Hepatocyte (in vitro differentiated cells): ENCODE measurements at regions not wholly inside any gene's neighbourhood (a gene's known extent, or its start where the extent isn't known, plus 50 kb on each side); places are given as distances from the start of the nearest gene placed in this dataset.

Experiments used
- DNase-seq: peaks from one replicate; pipeline ENCODE4 v3.0.0-alpha.2; 2016; ENCODE audit warnings: low spot score
- H2AFZ ChIP-seq: fragments of 200-600 bp; sonication (generic); 2 replicates; pipeline ENCODE4 v1.6.0; 2016; ENCODE audit warnings: antibody characterized with exemption, mild to moderate bottlenecking
- H3K27ac ChIP-seq: fragments of 200-600 bp; sonication (generic); 2 replicates; pipeline ENCODE4 v1.5.1; 2016; ENCODE audit warnings: mild to moderate bottlenecking
- H3K27me3 ChIP-seq: fragments of 200-600 bp; sonication (generic); 2 replicates; pipeline ENCODE4 v1.6.1; 2016
- H3K36me3 ChIP-seq: fragments of 200-600 bp; sonication (generic); replicated peaks from 2 replicates; pipeline ENCODE4 v1.5.1; 2016; ENCODE audit warnings: low read depth; ENCODE audit not compliant: insufficient read depth
- H3K4me1 ChIP-seq: fragments of 200-600 bp; sonication (generic); 2 replicates; pipeline ENCODE4 v1.5.1; 2016; ENCODE audit warnings: mild to moderate bottlenecking, moderate library complexity; ENCODE audit not compliant: insufficient read depth
- H3K4me2 ChIP-seq: fragments of 200-600 bp; sonication (generic); 2 replicates; pipeline ENCODE4 v1.6.0; 2016
- H3K4me3 ChIP-seq: fragments of 200-600 bp; sonication (generic); 2 replicates; pipeline ENCODE4 v1.5.1; 2016; ENCODE audit warnings: mild to moderate bottlenecking
- H3K79me2 ChIP-seq: fragments of 200-600 bp; sonication (generic); 2 replicates; pipeline ENCODE4 v1.6.0; 2017; ENCODE audit warnings: mild to moderate bottlenecking
- H3K9me2 ChIP-seq: fragments of 200-600 bp; sonication (generic); replicated peaks from 2 replicates; pipeline ENCODE4 v1.6.0; 2017; ENCODE audit warnings: mild to moderate bottlenecking; ENCODE audit not compliant: insufficient read depth
- H3K9me3 ChIP-seq: fragments of 200-600 bp; sonication (generic); 2 replicates; pipeline ENCODE4 v1.5.1; 2016; ENCODE audit warnings: low read depth, mild to moderate bottlenecking
- H4K20me1 ChIP-seq: fragments of 200-600 bp; sonication (generic); 2 replicates; pipeline ENCODE4 v1.6.0; 2016; ENCODE audit warnings: mild to moderate bottlenecking; ENCODE audit not compliant: insufficient read depth, poor library complexity, severe bottlenecking
- CTCF ChIP-seq: fragments of 200-600 bp; sonication (generic); IDR thresholded peaks from 2 replicates; pipeline ENCODE4 v1.5.1; 2016; ENCODE audit warnings: antibody characterized with exemption, mild to moderate bottlenecking; ENCODE audit not compliant: poor library complexity
- EZH2 ChIP-seq: fragments of 200-600 bp; sonication (generic); IDR thresholded peaks from 2 replicates; pipeline ENCODE4 v1.6.1; 2016; ENCODE audit warnings: antibody characterized with exemption, mild to moderate bottlenecking, borderline replicate concordance
- EZH2phosphoT487 ChIP-seq: fragments of 200-600 bp; sonication (generic); IDR thresholded peaks from one replicate; pipeline ENCODE4 v1.6.1; 2018; ENCODE audit warnings: antibody characterized with exemption, mild to moderate bottlenecking, low read depth, moderate library complexity; ENCODE audit not compliant: unreplicated experiment, severe bottlenecking
- WGBS: methylation state at CpG from one replicate; pipeline ENCODE4 v1.1.6; 2016; ENCODE audit warnings: low lambda C conversion rate; ENCODE audit errors: missing lambda C conversion rate; 5-methylcytosine and 5-hydroxymethylcytosine counted together

- no peak overlapping the region for H3K4me2 ChIP-seq
- no peaks in the 10 kb centered on the region for H3K9me2 ChIP-seq
- no peaks in the 10 kb centered on the region for H3K36me3 ChIP-seq
- H4K20me1 ChIP-seq, result no peaks in the 10 kb centered on the region
- no peak overlapping the region for H3K27ac ChIP-seq
- no peak for DNase-seq
- 61% methylated on average over 3 of the region's 3 CpGs for WGBS
- H3K4me3 ChIP-seq, result no peak overlapping the region
- H3K9me3 ChIP-seq, result no peaks in the 10 kb centered on the region
- H3K27me3 ChIP-seq, result no peaks in the 10 kb centered on the region
- no peak overlapping the region for H2AFZ ChIP-seq
- H3K4me1 ChIP-seq, result no peaks in the 10 kb centered on the region
- no peaks in the 10 kb centered on the region for H3K79me2 ChIP-seq
- TF ChIP-seq CTCF (no peak), EZH2phosphoT487 (no peak), EZH2 (no peak)
Observed at GRCh38 chr6:9522101-9522500, 892.8 kb downstream of the TFAP2A start.

DNA sequence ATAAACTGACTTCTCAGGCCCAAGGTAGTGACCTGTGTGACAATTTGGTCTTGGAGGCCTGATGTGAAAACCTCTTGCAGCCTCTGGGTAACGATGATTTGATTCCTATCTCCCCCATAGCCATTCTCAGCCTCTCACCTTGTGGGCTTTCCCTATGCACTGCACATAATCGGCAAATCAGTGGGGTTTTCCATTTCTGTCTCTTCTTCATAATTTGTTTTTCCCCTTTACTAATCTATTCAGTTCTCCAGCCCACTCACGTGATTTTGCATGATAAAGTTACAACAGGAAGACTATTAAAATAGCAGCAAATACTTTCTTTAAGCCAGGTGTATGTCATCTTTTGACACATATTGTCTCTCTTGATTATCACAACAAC is 893.7 kb downstream of the TFAP2A start:
- WGBS, result 90% methylated on average over 3 of the region's 3 CpGs
- no peak for DNase-seq
- H3K27ac ChIP-seq, result no peak overlapping the region

GRCh38 chr6:9520417-9521151 is 894.3 kb downstream of the TFAP2A start:
- no peaks in the 10 kb centered on the region for H3K9me2 ChIP-seq
- no peak overlapping the region for H3K4me2 ChIP-seq
- TF ChIP-seq EZH2phosphoT487, result no peak
- no peak for TF ChIP-seq CTCF
- no peak for TF ChIP-seq EZH2
- no peak overlapping the region for H2AFZ ChIP-seq
- no peaks in the 10 kb centered on the region for H3K36me3 ChIP-seq
- H3K27ac ChIP-seq, result no peak overlapping the region
- no peak overlapping the region for H3K4me3 ChIP-seq
- WGBS, result 80% methylated on average over 8 of the region's 8 CpGs
- no peak for DNase-seq
- no peaks in the 10 kb centered on the region for H3K79me2 ChIP-seq
- H3K4me1 ChIP-seq, result peaks cover 7% of the 10 kb centered on the region
- H4K20me1 ChIP-seq, result no peaks in the 10 kb centered on the region
- no peaks in the 10 kb centered on the region for H3K27me3 ChIP-seq
- H3K9me3 ChIP-seq, result no peaks in the 10 kb centered on the region

More for the DNA sequence above, 893.7 kb downstream of the TFAP2A start:
- Histone ChIP-seq H3K4me1 (peaks cover 3% of the 10 kb centered on the region), H3K4me2 (no peak overlapping the region), H2AFZ (no peak overlapping the region), H4K20me1 (no peaks in the 10 kb centered on the region), H3K9me3 (no peaks in the 10 kb centered on the region), H3K27me3 (no peaks in the 10 kb centered on the region), H3K4me3 (no peak overlapping the region), H3K9me2 (no peaks in the 10 kb centered on the region), H3K79me2 (no peaks in the 10 kb centered on the region), H3K36me3 (no peaks in the 10 kb centered on the region)
- TF ChIP-seq EZH2 (no peak), CTCF (no peak), EZH2phosphoT487 (no peak)
